GM18499 (cell line): ENCODE measurements at regions not wholly inside any gene's neighbourhood (a gene's known extent, or its start where the extent isn't known, plus 50 kb on each side); places are given as distances from the start of the nearest gene placed in this dataset.

Experiments used
- ATAC-seq: cut with Tn5 transposase; IDR thresholded peaks from one replicate; pipeline ENCODE4 v1.9.1; 2021; ENCODE audit warnings: moderate number of reproducible peaks; ENCODE audit not compliant: insufficient read depth, unreplicated experiment

- no peak for ATAC-seq
These were observed 474.9 kb upstream of the TCF4 start for GRCh38 chr18:56062931-56063330.

GRCh38 chr18:56060967-56061541 lies 473.1 kb upstream of the TCF4 start:
- no peak for ATAC-seq

GRCh38 chr18:56052202-56052601 lies 464.2 kb upstream of the TCF4 start:
- no peak for ATAC-seq

GRCh38 chr18:56044239-56044638 lies 456.2 kb upstream of the TCF4 start:
- no peak for ATAC-seq

DNA sequence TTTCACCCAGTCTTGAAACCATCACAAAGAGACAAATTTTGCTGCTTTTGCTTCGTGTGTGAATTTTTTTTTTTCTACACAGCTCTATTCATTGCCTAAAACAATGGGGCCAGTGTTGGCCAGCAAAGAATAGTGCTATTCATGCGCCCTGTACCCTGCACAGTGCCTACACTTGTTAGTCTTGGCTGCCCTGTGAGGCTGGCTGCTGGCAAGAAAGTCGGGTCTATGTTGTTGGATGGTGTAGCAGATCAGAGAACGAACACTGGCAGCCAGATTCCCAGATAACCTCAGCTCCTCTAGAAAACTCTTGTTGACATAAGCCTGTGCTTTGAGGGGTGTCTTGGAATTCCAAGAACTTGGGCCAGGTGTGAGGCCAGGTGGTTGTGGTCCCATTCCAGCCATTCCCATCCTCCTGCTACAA lies 455.7 kb upstream of the TCF4 start:
- ATAC-seq: no peak

DNA sequence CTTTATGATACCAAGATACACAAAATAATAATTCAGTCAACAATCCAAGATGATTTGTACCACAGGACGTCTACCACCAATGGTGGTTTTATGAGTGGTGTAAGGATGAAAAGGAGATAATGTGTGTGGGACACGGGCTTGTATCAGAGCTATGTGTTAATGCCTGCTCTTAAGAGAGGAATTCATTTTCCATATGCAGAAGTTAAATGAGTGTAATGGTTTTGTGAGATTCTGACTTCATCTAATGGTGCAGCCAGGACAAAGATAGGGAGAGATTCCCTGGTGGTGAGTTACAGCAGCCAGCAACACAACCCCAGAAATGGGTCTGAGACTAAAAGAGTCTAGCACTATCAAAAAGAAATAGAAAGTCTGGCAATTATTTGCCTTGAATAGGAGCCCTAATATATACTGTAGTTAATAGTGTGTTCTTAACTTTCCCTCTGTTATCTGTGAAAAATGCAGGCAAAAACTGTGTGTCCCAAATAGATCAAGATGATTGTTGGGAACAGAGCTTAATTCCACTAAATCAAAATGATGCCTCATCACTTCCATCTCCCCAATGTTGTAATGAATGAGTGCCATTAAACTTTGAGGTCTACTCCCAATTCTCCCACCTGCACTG lies 455.0 kb upstream of the TCF4 start:
- no peak for ATAC-seq

- no peak for ATAC-seq
These were observed 450.4 kb upstream of the TCF4 start for GRCh38 chr18:56038171-56039030.

DNA sequence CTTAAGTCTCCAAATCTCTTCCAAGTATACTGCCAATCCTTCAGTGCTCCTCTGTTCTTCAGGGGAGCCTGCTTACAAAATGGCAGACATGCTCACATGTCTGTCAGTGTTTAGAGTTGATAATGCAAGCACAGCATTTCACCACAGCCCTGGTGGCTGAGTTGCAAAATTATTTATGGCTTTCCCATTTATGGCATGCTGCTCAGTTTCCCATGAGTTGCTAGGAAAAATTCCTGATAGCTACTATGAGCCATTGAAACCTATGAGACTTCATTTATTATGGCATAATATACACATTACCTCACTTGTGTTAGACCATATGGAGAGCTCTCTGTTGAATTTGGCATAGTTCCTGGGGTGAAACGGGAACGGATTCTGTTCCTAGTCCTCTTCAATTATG lies 448.7 kb upstream of the TCF4 start:
- no peak for ATAC-seq

DNA sequence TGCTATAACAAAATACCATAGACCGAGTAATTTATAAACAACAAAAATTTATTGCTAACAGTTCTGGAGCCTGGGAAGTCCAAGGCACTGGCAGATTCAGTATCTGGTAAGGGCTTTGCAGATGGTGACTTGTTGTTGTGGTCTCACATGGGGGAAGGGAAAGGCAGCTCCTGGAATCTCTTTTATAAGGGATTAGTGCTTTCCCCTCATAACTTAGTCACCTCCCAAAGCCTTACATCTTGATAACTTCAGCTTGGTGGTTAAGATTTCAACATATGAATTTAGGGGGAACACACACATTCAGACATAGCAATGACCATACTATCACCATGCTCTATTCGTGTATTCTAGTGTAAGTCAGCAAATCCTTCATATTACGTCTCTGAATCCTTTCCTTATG lies 447.6 kb upstream of the TCF4 start:
- no peak for ATAC-seq

DNA sequence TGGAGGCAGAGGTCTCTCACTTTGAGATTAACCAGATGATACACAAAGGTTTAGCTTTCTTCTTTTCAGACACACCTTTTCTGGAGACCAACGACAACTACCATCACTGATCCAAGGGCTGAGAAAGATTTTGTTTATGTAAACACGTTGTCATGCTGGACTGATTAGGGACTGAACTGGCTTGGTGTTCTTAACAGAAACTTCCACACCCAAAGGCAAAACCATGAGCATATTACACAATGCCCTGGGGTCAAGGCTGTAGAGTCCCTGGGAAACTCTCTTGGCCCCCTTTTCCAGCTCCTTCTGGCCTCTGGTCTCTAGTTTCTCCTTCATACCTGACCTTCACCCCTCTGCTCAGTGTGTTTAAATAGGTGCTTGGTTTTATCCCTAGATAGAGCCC lies 447.0 kb upstream of the TCF4 start:
- no peak for ATAC-seq

- ATAC-seq: no peak
These were observed 442.1 kb upstream of the TCF4 start for GRCh38 chr18:56030060-56030459.

- no peak for ATAC-seq
These were observed 440.5 kb upstream of the TCF4 start for GRCh38 chr18:56028514-56028913.

DNA sequence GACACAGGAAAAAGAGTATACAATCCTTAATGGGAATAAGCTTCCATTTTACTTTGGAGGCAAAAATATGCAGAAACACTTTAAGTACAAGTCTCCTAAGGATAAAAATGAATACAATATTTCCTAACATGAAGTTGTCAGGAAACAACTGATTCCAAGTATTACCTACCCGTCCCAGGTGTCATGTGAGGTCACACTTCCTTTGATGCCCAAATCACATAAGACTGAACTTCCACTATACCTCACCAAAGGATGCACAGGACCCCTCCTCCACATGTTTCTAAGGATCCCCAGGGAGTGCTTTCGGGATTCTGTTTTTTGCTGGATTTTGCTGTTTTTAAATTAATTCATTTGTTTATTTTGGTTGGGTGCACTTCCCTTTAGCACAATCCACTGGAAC lies 438.5 kb upstream of the TCF4 start:
- no peak for ATAC-seq

DNA sequence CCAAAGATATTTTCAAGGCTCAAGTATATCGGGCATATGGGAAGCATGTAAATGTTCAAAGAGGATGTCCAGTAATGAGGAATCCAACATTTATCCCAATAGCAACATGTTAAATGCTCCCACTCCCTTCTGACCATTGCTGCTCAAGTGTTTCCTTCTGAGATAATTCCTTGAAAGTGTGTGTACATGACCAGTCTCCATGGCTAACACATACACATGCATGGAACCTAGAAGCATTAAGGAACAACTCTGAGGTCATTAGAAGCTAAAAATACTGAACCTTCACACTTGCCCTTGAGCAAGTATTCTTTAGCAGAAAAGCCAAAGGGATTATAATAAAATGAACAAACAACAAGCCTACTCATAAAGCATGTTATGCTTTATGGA lies 433.8 kb upstream of the TCF4 start:
- ATAC-seq: no peak

DNA sequence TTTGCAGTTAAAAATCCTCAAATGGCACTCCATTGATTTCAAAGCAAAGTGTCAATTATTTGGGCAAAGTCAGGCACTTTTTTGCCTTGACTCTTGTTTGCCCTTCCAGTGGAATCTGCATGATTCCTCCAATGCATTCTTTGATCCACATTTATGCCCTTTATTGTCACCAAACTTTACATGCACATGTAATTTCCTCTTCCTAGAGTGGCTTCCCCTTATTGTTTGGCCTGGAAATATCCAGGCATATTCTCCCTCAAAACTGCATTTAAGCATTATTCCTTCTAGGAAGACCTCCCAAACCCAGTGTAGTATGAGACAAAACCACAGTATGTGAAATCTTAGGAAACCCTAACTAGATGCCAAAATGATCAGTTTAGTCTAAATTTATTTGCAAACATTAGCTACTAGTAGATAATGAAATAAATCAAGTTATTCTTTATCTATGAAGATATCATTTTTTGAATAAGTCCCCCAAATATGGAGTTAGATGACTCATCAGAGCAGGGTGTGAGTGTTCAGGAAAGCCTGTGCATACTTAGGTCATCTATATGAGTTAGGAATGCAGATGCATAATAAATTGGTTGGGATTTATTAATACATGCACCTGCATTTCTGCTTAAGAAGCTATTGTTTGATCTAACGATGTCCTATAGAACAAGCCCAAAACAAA lies 433.3 kb upstream of the TCF4 start:
- ATAC-seq: no peak

DNA sequence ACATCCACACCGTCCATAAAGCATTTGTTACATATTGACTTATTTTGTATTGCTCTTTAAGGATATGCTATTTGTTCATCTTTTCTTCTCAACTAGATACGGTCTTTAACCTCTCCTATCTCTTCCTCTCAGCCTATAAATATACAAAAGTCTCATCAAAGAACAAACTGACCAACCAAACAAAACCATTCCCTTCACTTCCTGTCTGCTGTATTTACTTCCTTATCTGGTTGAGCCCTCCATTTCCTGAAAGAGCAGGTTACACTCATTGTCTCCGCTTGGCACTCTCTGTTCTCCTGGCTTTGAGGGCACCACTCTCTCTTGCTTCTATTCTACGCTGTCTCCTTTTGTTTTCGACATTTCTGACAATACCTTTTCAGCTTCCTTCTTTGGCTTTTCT lies 431.9 kb upstream of the TCF4 start:
- no peak for ATAC-seq

DNA sequence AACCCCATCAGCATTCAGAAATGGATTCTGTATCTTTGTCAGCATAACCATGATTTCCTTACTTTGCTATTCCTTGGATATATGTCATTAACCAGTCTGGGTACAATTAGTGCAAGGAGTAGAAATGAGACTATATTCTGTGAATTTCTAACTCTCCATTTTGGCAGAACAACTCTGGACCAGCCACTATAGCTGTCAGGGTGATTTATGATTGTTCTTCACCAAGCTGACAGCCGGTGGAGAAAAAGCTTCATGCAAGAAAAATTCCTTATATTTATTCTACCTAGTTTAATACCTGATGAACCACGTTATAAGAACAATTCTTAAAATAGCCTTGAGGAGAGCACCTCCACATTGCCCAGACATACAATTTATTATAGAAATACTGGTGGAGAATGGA lies 431.2 kb upstream of the TCF4 start:
- no peak for ATAC-seq

DNA sequence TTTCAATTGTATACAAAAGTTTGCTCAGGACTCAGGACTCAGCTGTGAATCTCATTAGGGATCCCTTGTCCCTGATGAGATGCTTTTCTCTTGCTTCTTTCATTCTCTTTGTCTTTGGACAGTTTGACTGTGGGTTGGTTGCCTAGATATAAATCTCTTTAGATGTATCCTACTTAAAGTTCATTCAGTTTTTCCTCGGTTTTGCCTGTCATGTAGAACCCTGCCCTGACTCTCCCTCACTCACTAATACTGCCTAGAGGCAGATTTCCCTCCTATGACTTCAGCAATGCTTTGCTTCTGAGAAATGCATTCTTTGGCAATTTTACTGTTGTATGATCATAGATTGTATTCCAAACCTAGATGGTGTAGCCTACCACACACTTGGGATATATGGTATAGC lies 421.4 kb upstream of the TCF4 start:
- ATAC-seq: no peak

DNA sequence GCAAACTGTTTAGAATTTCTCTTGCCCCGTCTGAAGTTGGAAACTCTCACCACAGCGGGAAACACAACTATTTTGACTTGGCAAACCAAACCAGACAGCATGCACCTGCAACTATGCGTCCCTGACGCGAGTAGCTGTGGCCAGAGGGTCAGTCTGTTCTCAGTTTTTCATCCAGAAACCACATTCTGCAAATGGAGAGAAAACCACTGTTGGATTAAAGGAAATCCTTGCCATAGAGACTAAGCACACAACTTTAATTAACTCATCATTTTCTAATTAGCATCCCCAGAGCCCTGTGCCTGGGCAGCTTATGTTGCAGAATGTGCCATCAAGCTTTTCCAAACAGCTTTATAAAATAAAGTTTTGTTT lies 415.7 kb upstream of the TCF4 start:
- no peak for ATAC-seq

DNA sequence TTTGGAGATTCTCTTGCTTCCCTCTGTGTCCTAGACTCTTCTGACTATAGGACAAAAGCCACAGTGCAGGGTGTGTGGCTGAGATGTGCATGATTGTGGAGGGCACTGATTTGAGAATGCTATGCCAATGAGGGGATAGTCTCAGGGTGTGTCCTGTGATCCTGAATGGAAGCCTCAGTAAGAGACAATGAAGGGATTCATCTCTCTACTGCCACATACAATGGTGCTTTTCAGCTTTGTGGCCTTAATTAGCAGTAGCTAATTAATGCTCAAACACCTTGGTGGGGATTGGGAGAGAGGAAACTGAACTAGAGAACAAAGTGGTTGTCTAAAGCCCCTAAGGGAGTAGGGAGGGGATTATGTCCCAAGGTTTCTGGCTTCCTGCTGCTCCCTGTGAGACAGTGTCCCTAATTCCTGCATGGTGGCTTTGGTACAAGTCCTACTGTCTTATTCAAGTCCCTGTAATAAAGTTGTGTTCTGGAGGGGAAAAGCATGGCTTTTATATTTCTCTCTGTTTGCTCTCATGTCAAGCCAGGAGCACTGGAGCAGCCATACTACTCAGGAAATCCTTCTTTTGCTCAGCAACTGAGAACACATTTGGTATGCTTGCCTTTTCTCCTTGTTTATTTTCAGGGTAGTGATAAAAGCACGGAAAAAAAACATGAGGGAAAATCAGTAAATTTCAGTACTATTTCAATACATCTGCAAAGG lies 415.2 kb upstream of the TCF4 start:
- ATAC-seq: no peak

GRCh38 chr18:56001576-56001975 lies 413.6 kb upstream of the TCF4 start:
- no peak for ATAC-seq
